GM12878 (cell line): ENCODE measurements at regions not wholly inside any gene's neighbourhood (a gene's known extent, or its start where the extent isn't known, plus 50 kb on each side); places are given as distances from the start of the nearest gene placed in this dataset.

ENCODE experiments used
- TAF1 ChIP-seq: IDR thresholded peaks from 2 replicates; pipeline ENCODE4 v1.6.1; 2011; ENCODE audit warnings: mild to moderate bottlenecking, low read depth, low read length, borderline replicate concordance
- TF ChIP-seq, protein P1 (sequence below), 3 experiments: IDR thresholded peaks in 2 of 3; conservative IDR thresholded peaks in 1 of 3; 2 replicates each; pipeline ENCODE4 v1.5.1; 2011; ENCODE audit warnings: low read depth in 3 of 3, low read length in 3 of 3, mild to moderate bottlenecking in 3 of 3, control low read depth in 2 of 3, moderate library complexity in 2 of 3, inconsistent platforms in 1 of 3, mixed read lengths in 1 of 3; ENCODE audit not compliant: control insufficient read depth in 2 of 3, insufficient read depth in 1 of 3; ENCODE audit errors: extremely low read depth in 1 of 3

DNA sequence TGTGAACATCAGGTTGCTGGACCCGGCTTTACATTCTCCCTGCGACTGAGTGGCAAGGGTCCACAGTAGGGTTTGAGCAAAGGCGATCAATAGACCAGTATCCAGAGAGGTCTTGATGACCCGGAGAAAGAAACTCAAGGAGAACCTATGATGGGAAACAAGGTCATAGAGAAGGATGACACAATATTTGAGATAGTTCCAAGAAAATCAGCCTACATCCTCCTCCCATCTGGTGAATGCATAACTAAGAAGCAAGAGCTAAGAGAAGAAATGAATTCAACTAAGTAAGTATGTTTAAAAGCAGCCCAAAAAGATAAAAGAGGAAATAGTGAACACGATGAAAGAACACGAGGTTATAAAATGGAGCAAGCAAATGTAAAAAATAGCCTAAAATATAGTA lies 166.3 kb downstream of the CD8B2 start:
- TF ChIP-seq, protein P1, sequence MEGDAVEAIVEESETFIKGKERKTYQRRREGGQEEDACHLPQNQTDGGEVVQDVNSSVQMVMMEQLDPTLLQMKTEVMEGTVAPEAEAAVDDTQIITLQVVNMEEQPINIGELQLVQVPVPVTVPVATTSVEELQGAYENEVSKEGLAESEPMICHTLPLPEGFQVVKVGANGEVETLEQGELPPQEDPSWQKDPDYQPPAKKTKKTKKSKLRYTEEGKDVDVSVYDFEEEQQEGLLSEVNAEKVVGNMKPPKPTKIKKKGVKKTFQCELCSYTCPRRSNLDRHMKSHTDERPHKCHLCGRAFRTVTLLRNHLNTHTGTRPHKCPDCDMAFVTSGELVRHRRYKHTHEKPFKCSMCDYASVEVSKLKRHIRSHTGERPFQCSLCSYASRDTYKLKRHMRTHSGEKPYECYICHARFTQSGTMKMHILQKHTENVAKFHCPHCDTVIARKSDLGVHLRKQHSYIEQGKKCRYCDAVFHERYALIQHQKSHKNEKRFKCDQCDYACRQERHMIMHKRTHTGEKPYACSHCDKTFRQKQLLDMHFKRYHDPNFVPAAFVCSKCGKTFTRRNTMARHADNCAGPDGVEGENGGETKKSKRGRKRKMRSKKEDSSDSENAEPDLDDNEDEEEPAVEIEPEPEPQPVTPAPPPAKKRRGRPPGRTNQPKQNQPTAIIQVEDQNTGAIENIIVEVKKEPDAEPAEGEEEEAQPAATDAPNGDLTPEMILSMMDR (IDR thresholded peaks at IDR 0.05 in 2 of 3, conservative IDR thresholded peaks at IDR 0.05 in 1 of 3; ENCODE audit: control insufficient read depth in 2 of 3, extremely low read depth in 1 of 3, insufficient read depth in 1 of 3, low read depth in 3 of 3, low read length in 3 of 3) = no peak
- TF ChIP-seq TAF1 = no peak
